ENCODE measurements at regions not wholly inside any gene's neighbourhood (a gene's known extent, or its start where the extent isn't known, plus 50 kb on each side); places are given as distances from the start of the nearest gene placed in this dataset.

- H2AK5ac ChIP-seq (ENCODE audit: low read depth, low read length), result no peak overlapping the region
- no peak overlapping the region for H3K56ac ChIP-seq (replicated peaks; ENCODE audit: insufficient read length, low read depth, low read length)
- no peak overlapping the region for H3K27ac ChIP-seq (ENCODE audit: low read depth, low read length)
- FAIRE-seq, result no peak
- no peak overlapping the region for H4K5ac ChIP-seq (ENCODE audit: insufficient read length, low read depth, low read length)
- no peak overlapping the region for H3K4me3 ChIP-seq (ENCODE audit: extremely low read depth in 1 of 4, insufficient read depth in 2 of 4, low read depth in 3 of 4, low read length in 4 of 4)
- 74% methylated on average over 1 of the region's 1 CpG; no CpG with 5 or more reads in 1 of the 2 experiments for WGBS, 2 experiments (ENCODE audit: extremely low coverage in 1 of 2, insufficient coverage in 1 of 2, insufficient read length in 1 of 2, insufficient replicate concordance in 2 of 2, low coverage in 1 of 2, low lambda C conversion rate in 2 of 2, missing lambda C conversion rate in 1 of 2)
- H2AFZ ChIP-seq (ENCODE audit: low read length), result no peak overlapping the region
- no peak overlapping the region for H2BK12ac ChIP-seq (ENCODE audit: low read depth, low read length)
- no peak overlapping the region for H2BK15ac ChIP-seq (ENCODE audit: low read length)
- no peak overlapping the region for H3K23ac ChIP-seq (ENCODE audit: insufficient read length)
- H3K27me3 ChIP-seq (replicated peaks in 1 of 4; ENCODE audit: control insufficient read depth in 3 of 4, extremely low read depth in 1 of 4, insufficient read depth in 3 of 4, low read length in 3 of 4), result no peaks in the 10 kb centered on the region
- H3K18ac ChIP-seq (ENCODE audit: extremely low read depth, low read length), result no peak overlapping the region
- no peaks in the 10 kb centered on the region for H3K4me1 ChIP-seq (replicated peaks in 1 of 4; ENCODE audit: control insufficient read depth in 3 of 4, insufficient read depth in 4 of 4, low read length in 3 of 4)
- no peak overlapping the region for H3K4me2 ChIP-seq (ENCODE audit: insufficient read depth in 1 of 2, low read depth in 2 of 2, low read length in 2 of 2)
- H2BK20ac ChIP-seq (ENCODE audit: low read length), result no peak overlapping the region
- H2BK5ac ChIP-seq (ENCODE audit: low read depth, low read length), result no peak overlapping the region
- H3K9ac ChIP-seq (replicated peaks in 1 of 4; ENCODE audit: extremely low read depth in 1 of 4, low read depth in 3 of 4, low read length in 3 of 4), result no peak overlapping the region
- H3K79me2 ChIP-seq (ENCODE audit: control insufficient read depth in 1 of 2, insufficient read depth in 2 of 2, low read length in 2 of 2), result no peaks in the 10 kb centered on the region
- no peaks in the 10 kb centered on the region for H4K20me1 ChIP-seq (replicated peaks in 1 of 2; ENCODE audit: control insufficient read depth in 1 of 2, insufficient read depth in 2 of 2, low read length in 2 of 2)
- H4K91ac ChIP-seq (replicated peaks; ENCODE audit: insufficient read length, low read length), result no peak overlapping the region
- no peaks in the 10 kb centered on the region; the same call in 1 of the 2 replicates for H3K23me2 ChIP-seq (ENCODE audit: low read depth, low read length)
- H3K14ac ChIP-seq (ENCODE audit: insufficient read length), result no peak overlapping the region
- no peak for DNase-seq (ENCODE audit: low read depth in 1 of 2, low spot score in 2 of 2)
- POLR2A ChIA-PET (ENCODE audit: partially characterized antibody), result no interaction called here
- no peaks in the 10 kb centered on the region for H3K79me1 ChIP-seq (ENCODE audit: low read depth, low read length)
- no peak for TF ChIP-seq POU5F1 (IDR thresholded peaks at IDR 0.05; ENCODE audit: low read depth, low read length)
- TF ChIP-seq POLR2AphosphoS5 (IDR thresholded peaks at IDR 0.05; ENCODE audit: low read depth, low read length), result no peak
- TF ChIP-seq RXRA (IDR thresholded peaks at IDR 0.05; ENCODE audit: insufficient read depth, low read depth, low read length), result no peak
- TF ChIP-seq RNF2 (IDR thresholded peaks at IDR 0.05; ENCODE audit: borderline replicate concordance, low read depth, low read length, missing control alignments, poor library complexity, severe bottlenecking), result no peak
- no peak for TF ChIP-seq CHD1 (IDR thresholded peaks at IDR 0.05; ENCODE audit: low read depth, low read length)
- H3K9me3 ChIP-seq (ENCODE audit: insufficient read depth in 2 of 2, low read depth in 1 of 2, low read length in 1 of 2), result no peaks in the 10 kb centered on the region
- CTCF ChIA-PET (ENCODE audit: partially characterized antibody), result interaction anchor here (0.7 kb wide), 1 partner anchor 190 kb away, joined by 3 read pairs; no protein-coding TSS in a partner anchor
- no peak overlapping the region for H3K4ac ChIP-seq (replicated peaks; ENCODE audit: insufficient read length, low read depth, low read length)
- no peaks in the 10 kb centered on the region for H3K36me3 ChIP-seq (ENCODE audit: control insufficient read depth in 2 of 4, insufficient read depth in 4 of 4, low read length in 3 of 4)
- no peak overlapping the region for H4K8ac ChIP-seq (ENCODE audit: extremely low read depth, insufficient read depth, low read length)
- H2BK120ac ChIP-seq (replicated peaks; ENCODE audit: low read depth, low read length), result no peak overlapping the region
Observed at GRCh38 chr4:60682901-60683300, 517.2 kb upstream of the ADGRL3 start.
